Esophagus squamous epithelium (tissue), 5 donors: ENCODE measurements at regions not wholly inside any gene's neighbourhood (a gene's known extent, or its start where the extent isn't known, plus 50 kb on each side); places are given as distances from the start of the nearest gene placed in this dataset.

Experiments used
- DNase-seq: peaks from one replicate; lab custom pipeline; 2025; lab: John Stamatoyannopoulos, UW
- H3K27ac ChIP-seq, 4 donors: fragments of 200-600 bp; sonication (generic); one replicate each; pipeline ENCODE4 v1.5.1; 2016 to 2019; ENCODE audit warnings: mild to moderate bottlenecking in 1 of 4
- H3K27me3 ChIP-seq, 4 donors: fragments of 200-600 bp; sonication (generic); 1 replicate in 3 of 4; 2 replicates in 1 of 4; pipeline versions ENCODE4 v1.5.1 to v1.6.0; 2017 to 2021; ENCODE audit warnings: antibody characterized with exemption in 1 of 4
- H3K36me3 ChIP-seq, 3 donors: fragments of 200-600 bp; sonication (generic); one replicate each; pipeline ENCODE4 v1.5.1; 2016 to 2019
- H3K4me1 ChIP-seq, 3 donors: fragments of 200-600 bp; sonication (generic); one replicate each; pipeline ENCODE4 v1.5.1; 2017 to 2019
- H3K4me3 ChIP-seq, 4 donors: fragments of 200-600 bp; sonication (generic); 1 replicate in 3 of 4; 2 replicates in 1 of 4; pipeline ENCODE4 v1.5.1; 2016 to 2019; ENCODE audit warnings: mild to moderate bottlenecking in 2 of 4, moderate library complexity in 1 of 4
- H3K9me3 ChIP-seq, 3 donors: fragments of 200-600 bp; sonication (generic); one replicate each; pipeline ENCODE4 v1.5.1; 2016 to 2019
- POLR2A ChIP-seq, 4 donors: fragments of 450-650 bp; IDR thresholded peaks; one replicate each; pipeline ENCODE4 v1.6.1; 2017; ENCODE audit warnings: antibody characterized with exemption in 4 of 4, mild to moderate bottlenecking in 4 of 4, moderate library complexity in 3 of 4
- WGBS, 2 donors: methylation state at CpG; one replicate each; pipeline ENCODE4 v1.1.5; 2018; 5-methylcytosine and 5-hydroxymethylcytosine counted together
- intact Hi-C: fragments of 100-400 bp; cut with DNase I; formaldehyde crosslinking; loops from one replicate; pipeline ENCODE4 v1.15.0; 2022
- TF ChIP-seq, protein P1 (sequence below), 6 experiments: fragments of 450-650 bp in 4 of 6; fragments of 200-600 bp in 2 of 6; sonication (generic) in 2 of 6; IDR thresholded peaks; one replicate each; pipeline ENCODE4 v1.5.1; 2016 to 2019; ENCODE audit warnings: antibody characterized with exemption in 6 of 6, mild to moderate bottlenecking in 4 of 6, moderate library complexity in 4 of 6
- donor health status: DM: yes; HTN: yes; CAD: no.

DNA sequence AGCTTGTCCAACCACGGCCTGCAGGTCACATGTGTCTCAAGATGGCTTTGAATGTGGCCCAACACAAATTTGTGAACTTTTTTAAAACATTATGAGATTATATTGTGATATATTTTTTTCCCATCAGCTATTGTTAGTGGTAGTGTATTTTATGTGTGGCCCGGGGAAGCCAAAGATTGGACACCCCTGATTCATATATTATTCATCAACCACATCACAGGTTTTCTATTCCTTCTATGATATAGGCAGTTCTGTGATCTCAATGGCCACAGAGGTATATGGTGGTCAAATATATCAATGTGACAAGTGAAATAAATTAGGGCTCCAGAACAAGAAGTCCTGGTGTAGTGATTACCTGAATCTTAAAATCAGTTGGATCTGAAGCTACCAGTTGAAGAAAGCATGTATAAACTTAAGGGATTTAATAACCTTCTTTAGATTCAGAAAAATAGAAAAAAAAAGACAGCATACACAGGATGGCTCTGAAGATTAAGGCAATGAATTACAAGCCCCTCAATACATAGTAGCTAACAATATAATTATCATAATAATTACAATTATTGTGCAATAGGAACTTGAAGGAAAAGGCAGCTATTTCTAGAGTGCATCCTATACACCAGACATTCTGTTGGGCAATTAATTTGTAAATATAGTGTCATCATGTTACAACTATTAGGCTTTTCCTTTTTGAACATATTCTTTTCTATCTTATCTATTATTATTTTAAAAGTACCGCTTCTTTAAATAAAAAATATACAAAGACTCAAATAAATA is 530.4 kb upstream of the PTPRD start:
- H3K27ac ChIP-seq, result no peak overlapping the region
- H3K27me3 ChIP-seq, result no peaks in the 10 kb centered on the region
- H3K4me3 ChIP-seq, result no peak overlapping the region
- TF ChIP-seq, protein P1, sequence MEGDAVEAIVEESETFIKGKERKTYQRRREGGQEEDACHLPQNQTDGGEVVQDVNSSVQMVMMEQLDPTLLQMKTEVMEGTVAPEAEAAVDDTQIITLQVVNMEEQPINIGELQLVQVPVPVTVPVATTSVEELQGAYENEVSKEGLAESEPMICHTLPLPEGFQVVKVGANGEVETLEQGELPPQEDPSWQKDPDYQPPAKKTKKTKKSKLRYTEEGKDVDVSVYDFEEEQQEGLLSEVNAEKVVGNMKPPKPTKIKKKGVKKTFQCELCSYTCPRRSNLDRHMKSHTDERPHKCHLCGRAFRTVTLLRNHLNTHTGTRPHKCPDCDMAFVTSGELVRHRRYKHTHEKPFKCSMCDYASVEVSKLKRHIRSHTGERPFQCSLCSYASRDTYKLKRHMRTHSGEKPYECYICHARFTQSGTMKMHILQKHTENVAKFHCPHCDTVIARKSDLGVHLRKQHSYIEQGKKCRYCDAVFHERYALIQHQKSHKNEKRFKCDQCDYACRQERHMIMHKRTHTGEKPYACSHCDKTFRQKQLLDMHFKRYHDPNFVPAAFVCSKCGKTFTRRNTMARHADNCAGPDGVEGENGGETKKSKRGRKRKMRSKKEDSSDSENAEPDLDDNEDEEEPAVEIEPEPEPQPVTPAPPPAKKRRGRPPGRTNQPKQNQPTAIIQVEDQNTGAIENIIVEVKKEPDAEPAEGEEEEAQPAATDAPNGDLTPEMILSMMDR (IDR thresholded peaks at IDR 0.05), result no peak
- no peak for TF ChIP-seq POLR2A (IDR thresholded peaks at IDR 0.05)
- 59 to 81% methylated on average over 3 of the region's 3 CpGs for WGBS, 2 donors
- H3K4me1 ChIP-seq, result no peaks in the 10 kb centered on the region
- no peaks in the 10 kb centered on the region for H3K36me3 ChIP-seq
- intact Hi-C loops, result no loop called here
- H3K9me3 ChIP-seq, result no peaks in the 10 kb centered on the region
- DNase-seq, result no peak

DNA sequence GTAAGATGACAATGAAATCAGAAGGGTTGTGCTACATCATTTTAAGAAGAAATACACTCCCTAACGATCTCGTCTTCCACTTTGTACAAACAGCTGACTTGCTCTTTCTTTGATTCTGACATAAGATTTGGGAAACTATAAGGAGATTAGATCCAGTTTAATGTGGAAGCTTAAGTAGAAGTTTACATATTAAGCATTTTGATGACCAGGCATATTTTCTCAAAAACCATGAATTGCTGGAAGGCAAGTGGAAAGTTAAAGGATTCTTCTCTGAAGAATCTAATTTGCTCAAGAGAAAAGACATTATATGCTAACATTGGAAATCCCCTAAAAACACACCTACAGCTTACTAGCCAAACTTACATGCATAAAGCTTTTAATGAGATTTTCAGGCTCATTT is 531.9 kb upstream of the PTPRD start:
- H3K27me3 ChIP-seq, result no peaks in the 10 kb centered on the region
- no peak overlapping the region for H3K4me3 ChIP-seq
- H3K27ac ChIP-seq, result no peak overlapping the region
- no peak for TF ChIP-seq POLR2A (IDR thresholded peaks at IDR 0.05)
- TF ChIP-seq, protein P1 (IDR thresholded peaks at IDR 0.05), result no peak
- 48 to 55% methylated on average over 2 of the region's 2 CpGs for WGBS, 2 donors
- H3K4me1 ChIP-seq, result no peaks in the 10 kb centered on the region
- no peaks in the 10 kb centered on the region for H3K36me3 ChIP-seq
- no peak for DNase-seq
- no peaks in the 10 kb centered on the region for H3K9me3 ChIP-seq
- intact Hi-C loops, result no loop called here

DNA sequence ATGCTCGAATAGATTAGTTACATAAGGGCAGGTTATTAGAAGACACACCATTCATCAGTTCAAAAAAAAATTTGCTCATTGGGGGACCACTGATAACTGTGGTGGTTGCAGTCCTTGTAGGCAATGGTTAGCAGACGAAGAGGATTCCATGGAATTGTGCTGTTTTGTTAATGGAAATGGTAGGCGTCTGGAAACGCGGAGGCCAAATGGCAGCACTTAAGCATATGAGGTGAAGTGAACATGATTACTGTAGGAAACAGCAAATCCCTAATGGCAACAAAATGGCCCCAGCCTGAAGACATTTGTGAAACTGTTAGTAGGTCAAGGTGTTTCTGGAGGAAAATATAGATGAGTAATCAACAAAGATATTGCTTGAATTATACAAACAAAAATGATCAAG is 535.4 kb upstream of the PTPRD start:
- no peak overlapping the region for H3K27ac ChIP-seq
- H3K36me3 ChIP-seq, result no peaks in the 10 kb centered on the region
- no peak for TF ChIP-seq POLR2A (IDR thresholded peaks at IDR 0.05)
- TF ChIP-seq, protein P1 (IDR thresholded peaks at IDR 0.05), result no peak
- no peaks in the 10 kb centered on the region for H3K9me3 ChIP-seq
- 82 to 84% methylated on average over 5 of the region's 5 CpGs for WGBS, 2 donors
- DNase-seq, result no peak
- no peaks in the 10 kb centered on the region for H3K4me1 ChIP-seq
- no peak overlapping the region for H3K4me3 ChIP-seq
- H3K27me3 ChIP-seq, result no peaks in the 10 kb centered on the region
- intact Hi-C loops, result no loop called here

DNA sequence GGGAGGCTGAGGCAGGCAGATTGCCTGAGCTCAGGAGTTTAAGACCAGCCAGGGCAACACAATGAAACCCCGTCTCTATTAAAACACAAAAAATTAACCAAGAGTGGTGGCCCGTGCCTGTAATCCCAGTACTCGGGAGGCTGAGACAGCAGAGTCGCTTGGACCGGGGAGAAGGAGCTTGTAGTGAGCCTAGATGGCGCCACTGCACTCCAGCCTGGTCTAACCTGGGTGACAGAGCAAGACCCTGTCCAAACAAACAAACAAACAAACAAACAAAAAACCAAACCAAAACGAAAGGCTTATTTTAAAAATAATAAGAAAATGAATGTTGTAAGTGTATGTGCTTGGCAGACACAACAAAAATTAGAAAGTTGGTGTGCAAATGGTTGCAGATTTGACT is 536.3 kb upstream of the PTPRD start:
- Histone ChIP-seq H3K9me3 (no peaks in the 10 kb centered on the region), H3K4me3 (no peak overlapping the region), H3K27ac (no peak overlapping the region), H3K36me3 (no peaks in the 10 kb centered on the region), H3K4me1 (no peaks in the 10 kb centered on the region), H3K27me3 (no peaks in the 10 kb centered on the region)
- TF ChIP-seq POLR2A (IDR thresholded peaks at IDR 0.05), result no peak
- TF ChIP-seq, protein P1 (IDR thresholded peaks at IDR 0.05), result no peak
- intact Hi-C loops, result no loop called here
- DNase-seq, result no peak
- WGBS, 2 donors, result 50 to 64% methylated on average over 4 to 7 of the region's 7 CpGs

DNA sequence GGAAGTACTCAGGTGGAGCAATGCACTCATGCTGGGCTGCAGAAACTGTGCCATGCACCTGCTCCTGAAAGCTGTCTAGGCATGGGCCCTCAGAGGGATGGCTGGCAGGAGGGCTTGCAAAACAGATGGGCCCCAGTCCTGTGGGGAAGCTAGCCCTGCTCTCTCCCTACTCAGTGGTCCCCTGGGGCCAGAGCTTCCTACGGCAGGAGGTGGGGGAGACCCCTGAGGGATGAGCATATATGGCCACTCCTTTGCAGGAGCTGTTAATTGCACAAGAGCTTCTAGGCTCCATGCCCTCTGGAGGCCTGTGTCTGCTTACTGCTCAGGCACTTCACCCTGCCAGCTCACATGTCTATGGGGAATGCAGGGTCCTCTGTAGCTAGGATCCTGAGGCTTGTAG is 545.3 kb upstream of the PTPRD start:
- WGBS, 2 donors, result 67 to 71% methylated on average over 1 of the region's 1 CpG
- TF ChIP-seq POLR2A (IDR thresholded peaks at IDR 0.05), result no peak
- TF ChIP-seq, protein P1 (IDR thresholded peaks at IDR 0.05), result no peak
- intact Hi-C loops, result no loop called here
- no peak for DNase-seq
- Histone ChIP-seq H3K36me3 (no peaks in the 10 kb centered on the region), H3K4me3 (no peak overlapping the region), H3K4me1 (no peaks in the 10 kb centered on the region), H3K9me3 (no peaks in the 10 kb centered on the region), H3K27me3 (no peaks in the 10 kb centered on the region), H3K27ac (no peak overlapping the region)
